Ishikawa (cell line): ENCODE measurements at regions not wholly inside any gene's neighbourhood (a gene's known extent, or its start where the extent isn't known, plus 50 kb on each side); places are given as distances from the start of the nearest gene placed in this dataset.

ENCODE experiments used
- EGR1 ChIP-seq: IDR thresholded peaks from 2 replicates; pipeline ENCODE4 v1.6.1; 2012
- FOXM1 ChIP-seq: IDR thresholded peaks from 2 replicates; pipeline ENCODE4 v1.6.1; 2012; ENCODE audit warnings: low read depth, borderline replicate concordance
- NFIC ChIP-seq: IDR thresholded peaks from 2 replicates; pipeline ENCODE4 v1.6.1; 2012
- TEAD4 ChIP-seq: IDR thresholded peaks from 2 replicates; pipeline ENCODE4 v1.6.1; 2012
- ZBTB7A ChIP-seq: IDR thresholded peaks from 2 replicates; pipeline ENCODE4 v1.6.1; 2012; ENCODE audit warnings: low read depth
- TF ChIP-seq, protein P1 (sequence below): IDR thresholded peaks from 2 replicates; pipeline ENCODE4 v1.6.1; 2012; ENCODE audit warnings: low read depth, mild to moderate bottlenecking

DNA sequence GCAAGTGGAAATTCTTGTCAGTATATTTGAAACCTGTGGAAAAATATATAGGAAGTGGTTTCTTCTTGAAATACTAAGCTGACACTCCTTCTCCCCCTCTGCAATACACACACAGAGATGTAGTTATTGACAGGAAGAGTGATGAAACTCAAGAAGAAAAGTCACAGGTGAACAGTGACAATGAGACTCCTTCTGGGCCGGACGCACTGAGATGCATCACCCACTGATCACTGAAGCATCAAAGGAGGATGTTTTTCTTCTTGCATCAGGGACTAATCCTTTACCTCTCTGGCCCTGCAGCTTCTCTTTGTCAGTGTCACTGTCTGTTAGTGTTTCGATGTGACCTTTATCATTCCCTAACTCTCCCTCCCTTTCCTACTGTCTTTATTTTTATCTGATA lies 1864.2 kb upstream of the C9orf72 start:
- no peak for TF ChIP-seq EGR1
- TF ChIP-seq, protein P1, sequence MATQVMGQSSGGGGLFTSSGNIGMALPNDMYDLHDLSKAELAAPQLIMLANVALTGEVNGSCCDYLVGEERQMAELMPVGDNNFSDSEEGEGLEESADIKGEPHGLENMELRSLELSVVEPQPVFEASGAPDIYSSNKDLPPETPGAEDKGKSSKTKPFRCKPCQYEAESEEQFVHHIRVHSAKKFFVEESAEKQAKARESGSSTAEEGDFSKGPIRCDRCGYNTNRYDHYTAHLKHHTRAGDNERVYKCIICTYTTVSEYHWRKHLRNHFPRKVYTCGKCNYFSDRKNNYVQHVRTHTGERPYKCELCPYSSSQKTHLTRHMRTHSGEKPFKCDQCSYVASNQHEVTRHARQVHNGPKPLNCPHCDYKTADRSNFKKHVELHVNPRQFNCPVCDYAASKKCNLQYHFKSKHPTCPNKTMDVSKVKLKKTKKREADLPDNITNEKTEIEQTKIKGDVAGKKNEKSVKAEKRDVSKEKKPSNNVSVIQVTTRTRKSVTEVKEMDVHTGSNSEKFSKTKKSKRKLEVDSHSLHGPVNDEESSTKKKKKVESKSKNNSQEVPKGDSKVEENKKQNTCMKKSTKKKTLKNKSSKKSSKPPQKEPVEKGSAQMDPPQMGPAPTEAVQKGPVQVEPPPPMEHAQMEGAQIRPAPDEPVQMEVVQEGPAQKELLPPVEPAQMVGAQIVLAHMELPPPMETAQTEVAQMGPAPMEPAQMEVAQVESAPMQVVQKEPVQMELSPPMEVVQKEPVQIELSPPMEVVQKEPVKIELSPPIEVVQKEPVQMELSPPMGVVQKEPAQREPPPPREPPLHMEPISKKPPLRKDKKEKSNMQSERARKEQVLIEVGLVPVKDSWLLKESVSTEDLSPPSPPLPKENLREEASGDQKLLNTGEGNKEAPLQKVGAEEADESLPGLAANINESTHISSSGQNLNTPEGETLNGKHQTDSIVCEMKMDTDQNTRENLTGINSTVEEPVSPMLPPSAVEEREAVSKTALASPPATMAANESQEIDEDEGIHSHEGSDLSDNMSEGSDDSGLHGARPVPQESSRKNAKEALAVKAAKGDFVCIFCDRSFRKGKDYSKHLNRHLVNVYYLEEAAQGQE: no peak
- TF ChIP-seq TEAD4: no peak
- no peak for TF ChIP-seq ZBTB7A
- no peak for TF ChIP-seq FOXM1
- no peak for TF ChIP-seq NFIC
